Anterior cingulate cortex (tissue), 58 donors: ENCODE measurements at regions not wholly inside any gene's neighbourhood (a gene's known extent, or its start where the extent isn't known, plus 50 kb on each side); places are given as distances from the start of the nearest gene placed in this dataset.

Experiments used
- DNase-seq, 58 donors: peaks; one replicate each; lab custom pipeline; 2025; lab: John Stamatoyannopoulos, UW

- no peak for DNase-seq
Observed at GRCh38 chr7:11895337-11895736, 63.3 kb upstream of the THSD7A start.

GRCh38 chr7:11896663-11897062, 64.7 kb upstream of the THSD7A start:
- DNase-seq, result no peak

GRCh38 chr7:11899247-11899646, 67.2 kb upstream of the THSD7A start:
- no peak for DNase-seq

DNA sequence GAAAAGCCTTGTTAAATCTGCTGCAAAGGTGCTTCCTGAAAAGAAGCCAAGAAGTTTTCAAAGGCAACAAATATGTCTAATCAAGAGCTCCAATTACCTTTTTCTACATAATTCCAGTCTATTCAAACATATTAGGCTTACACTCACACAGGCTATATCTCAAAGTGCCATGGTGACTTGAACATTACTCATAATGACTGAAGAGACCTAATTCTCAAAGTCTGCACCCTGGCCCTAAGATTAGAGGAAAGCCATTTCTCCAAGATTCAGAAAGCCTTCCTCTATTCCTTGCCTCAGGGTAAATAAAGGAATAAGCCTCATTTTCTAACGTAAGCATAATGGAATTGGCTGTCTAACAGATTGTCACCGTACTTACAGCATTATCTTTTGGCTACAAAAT, 78.3 kb upstream of the THSD7A start:
- DNase-seq, result no peak

DNA sequence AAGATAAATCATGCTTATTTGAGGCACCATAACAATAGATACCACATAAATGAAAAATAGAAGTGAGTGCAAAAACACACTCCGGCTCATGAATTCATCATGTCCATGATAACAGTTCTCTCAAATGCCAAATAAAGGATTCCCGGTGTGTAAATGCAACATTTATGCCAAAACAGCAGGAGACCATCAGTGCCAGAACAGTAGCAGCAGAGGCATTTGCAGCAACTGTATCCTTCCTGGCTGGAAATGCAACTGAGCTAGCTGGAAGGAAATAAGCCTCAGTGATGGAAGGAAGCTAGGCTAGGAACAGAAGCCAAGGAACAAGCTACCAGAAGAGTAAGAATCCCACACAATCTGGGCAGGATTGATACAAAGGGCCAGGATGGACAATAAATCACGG, 79.9 kb upstream of the THSD7A start:
- no peak for DNase-seq

GRCh38 chr7:11914645-11915044, 82.6 kb upstream of the THSD7A start:
- DNase-seq, result no peak

DNA sequence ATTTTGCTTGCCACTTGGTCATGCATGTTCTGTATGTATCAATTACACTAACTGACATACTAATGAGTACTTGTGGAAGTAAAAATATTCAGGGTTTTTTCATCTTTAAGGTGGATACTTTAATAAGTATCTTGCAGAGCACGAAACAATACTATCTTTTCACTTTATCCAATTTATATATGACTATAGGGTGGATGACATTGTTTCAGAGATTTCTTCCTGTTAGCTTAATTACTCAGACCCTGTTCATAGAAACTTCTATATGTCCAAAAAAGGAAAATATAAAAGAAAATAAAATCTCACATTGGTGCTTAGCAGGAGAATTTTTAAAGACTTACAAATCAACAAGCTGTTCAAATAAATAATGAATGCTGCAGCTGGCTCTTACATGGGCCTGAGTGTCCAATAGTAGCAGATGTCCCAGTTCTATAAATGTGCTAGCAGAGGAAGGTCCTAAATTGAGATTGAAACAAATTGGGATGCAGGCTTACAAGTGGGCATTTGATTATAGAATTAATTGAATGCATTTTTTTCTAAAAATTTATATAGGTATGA, 91.5 kb upstream of the THSD7A start:
- DNase-seq, result no peak

DNA sequence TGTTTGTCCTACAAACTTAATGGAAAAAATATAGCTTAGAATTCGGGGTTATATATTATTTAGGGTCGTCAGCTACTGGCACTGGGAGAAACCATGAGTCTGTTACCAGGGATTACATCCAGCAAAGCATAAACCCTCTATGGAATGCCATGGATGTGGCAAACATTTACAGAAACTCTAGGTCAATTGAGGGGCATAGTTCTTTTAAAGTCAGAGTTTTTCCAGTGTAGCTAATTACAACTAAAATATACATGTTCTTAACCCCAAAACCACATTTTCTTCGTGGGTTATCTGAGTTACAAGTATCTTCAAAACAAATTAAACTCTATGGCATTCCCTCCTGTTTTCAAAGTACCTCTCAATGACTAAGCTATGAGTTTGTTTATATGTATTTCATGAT, 99.3 kb upstream of the THSD7A start:
- no peak for DNase-seq

GRCh38 chr7:11934796-11935195, 102.8 kb upstream of the THSD7A start:
- no peak for DNase-seq

GRCh38 chr7:11935905-11936304, 103.9 kb upstream of the THSD7A start:
- no peak for DNase-seq

- no peak for DNase-seq
Observed at GRCh38 chr7:11946794-11947193, 114.8 kb upstream of the THSD7A start.

DNA sequence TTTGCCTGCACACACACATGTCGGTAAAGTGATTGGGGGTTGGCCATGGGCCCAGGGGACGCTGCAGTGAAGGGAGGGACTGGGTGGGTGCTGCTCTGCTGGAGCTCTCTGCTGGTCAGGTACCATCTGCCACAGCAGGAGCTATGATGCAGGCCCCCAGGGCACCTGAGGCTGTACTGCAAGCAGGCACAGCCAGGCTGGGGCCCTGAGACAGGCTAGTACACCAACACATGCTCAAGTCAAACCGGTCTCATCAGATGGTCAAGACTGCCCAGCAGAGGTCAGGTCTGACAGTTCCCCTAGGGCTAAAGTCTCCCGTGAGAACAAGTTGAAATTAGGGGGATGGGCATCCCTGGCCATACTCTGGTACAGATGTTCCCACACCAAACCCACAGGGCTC, 118.3 kb upstream of the THSD7A start:
- no peak for DNase-seq

- DNase-seq, result no peak
Observed at GRCh38 chr7:11950942-11951341, 118.9 kb upstream of the THSD7A start.

GRCh38 chr7:11951909-11952308, 119.9 kb upstream of the THSD7A start:
- peak in 1 of 58 donors; percentile 1 for DNase-seq

DNA sequence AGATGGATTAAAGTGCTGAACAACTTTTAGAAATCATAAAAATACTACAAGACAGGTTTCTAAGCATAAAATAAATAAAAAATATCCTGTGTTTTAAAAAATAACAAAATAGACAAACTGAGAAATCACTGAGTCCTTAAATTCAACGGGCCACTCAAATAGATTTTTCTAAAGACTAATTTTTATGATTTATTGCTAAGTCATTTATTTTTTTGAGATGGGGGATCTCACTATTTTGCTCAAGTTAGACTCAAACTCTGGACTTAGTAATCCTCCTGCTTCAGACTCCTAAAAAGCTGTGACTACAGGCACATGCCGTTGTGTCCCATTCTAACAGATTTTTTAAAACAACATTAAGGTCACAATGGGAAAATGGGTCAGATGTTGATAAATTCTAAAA, 121.0 kb upstream of the THSD7A start:
- DNase-seq, result no peak

DNA sequence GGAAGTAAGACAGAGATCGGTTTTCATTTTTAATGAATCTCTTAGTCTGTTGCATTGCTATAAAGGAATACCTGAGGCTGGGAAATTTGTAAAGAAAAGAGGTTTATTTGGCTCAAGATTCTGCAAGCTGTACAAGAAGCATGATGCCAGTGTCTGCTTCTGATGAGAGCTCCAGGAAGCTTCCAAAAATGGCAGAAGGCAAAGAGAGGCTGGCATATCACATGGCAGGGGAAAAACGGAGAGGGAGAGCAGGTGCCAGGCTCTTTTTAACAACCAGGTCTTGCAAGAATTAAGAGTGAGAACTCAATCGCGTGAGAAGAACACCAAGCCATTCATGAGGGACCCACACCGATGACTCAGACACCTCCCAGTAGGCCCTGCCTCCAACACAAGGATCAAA, 125.0 kb upstream of the THSD7A start:
- DNase-seq, result no peak

DNA sequence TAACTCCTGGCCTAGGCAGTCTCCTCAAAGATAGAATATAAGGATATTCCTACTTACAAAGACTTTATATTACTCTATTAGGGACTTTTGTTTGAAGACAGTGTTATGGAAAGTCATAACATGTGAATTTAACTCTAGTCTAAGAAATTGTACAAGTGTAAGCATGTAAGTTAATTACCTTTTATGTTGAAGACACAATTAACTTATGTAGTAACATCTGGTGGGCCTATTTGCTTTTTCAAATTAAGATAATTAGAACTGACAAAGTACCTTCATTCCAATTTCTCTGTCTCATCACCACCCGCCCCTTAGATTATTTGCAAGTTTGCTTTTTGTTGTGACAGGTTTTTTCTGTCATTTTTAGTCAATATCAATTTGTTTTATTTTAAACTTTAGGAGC, 126.0 kb upstream of the THSD7A start:
- DNase-seq, result no peak

- no peak for DNase-seq
Observed at GRCh38 chr7:11959121-11959520, 127.1 kb upstream of the THSD7A start.

DNA sequence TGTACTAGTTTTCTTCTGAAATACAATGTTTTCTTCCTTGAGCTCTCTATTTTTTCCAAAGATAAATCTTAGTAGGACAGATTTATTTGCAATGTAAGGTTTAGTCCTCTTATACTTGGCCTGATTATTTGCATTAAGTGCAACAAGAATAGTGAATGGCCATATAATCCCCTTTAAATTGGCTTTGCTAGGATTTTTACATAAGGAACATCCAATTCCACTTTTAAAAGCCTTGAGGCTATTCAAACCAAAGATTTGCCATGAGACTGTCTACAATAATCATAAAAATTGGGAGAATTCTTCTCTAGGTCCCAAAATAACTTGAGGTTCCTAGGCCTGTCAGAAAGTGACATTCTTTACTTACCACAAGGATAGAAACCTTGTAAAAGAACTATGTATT, 128.6 kb upstream of the THSD7A start:
- no peak for DNase-seq

DNA sequence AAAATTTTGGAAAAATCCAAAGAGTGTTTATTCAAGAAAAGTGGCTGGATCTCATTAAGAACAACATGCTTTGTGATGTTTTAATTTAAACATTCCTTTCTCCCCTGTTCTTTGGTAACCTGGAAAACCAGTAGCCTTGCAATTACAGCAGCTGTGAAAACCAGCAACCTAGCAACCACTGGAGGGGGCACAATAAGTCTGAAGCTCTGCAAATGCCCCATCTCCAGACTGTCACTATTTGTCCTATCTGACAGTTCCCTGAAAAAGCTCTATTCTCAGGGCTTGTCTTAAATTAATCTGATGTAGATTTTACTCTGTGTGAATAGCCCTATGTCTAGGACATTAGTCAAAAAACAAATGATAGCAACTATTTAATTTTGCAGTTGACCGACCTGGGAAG, 137.6 kb upstream of the THSD7A start:
- DNase-seq, result no peak

DNA sequence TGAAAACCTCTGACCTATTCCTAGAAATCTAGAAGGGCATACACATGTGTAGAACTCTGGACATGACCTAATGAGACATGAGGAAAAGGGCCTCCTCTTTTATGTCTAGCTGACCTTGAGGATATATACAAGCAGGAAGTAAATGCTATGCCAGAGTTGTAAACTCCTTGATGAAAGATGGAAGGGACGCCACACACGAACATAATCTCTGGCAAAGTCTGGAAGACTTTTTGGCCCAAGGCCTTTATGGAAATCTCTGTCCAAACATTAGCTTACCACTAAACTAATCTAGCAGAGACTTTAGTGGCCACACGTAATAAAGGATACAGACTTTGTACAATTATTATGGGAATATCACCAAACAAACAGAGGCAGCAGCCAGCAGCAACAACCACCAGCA, 138.1 kb upstream of the THSD7A start:
- DNase-seq, result no peak

DNA sequence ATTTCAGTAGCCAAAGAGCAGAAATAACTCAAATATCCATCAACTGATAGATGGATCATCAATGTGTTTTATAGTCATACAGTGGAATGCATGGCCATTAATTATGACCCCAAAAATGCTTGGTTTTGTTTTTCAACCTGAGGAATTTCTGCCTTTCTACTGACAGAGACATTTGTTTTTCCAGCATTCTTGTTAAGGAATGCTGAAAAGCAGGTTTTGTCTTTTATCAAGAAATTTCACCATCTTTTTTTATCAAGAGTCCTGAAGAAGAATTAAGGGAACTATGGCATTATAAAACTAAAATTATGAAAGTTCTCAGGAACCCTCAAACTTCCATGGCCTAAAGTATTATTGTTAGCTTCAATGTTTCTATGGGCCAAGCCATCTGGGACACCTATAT, 153.4 kb upstream of the THSD7A start:
- DNase-seq, result no peak

DNA sequence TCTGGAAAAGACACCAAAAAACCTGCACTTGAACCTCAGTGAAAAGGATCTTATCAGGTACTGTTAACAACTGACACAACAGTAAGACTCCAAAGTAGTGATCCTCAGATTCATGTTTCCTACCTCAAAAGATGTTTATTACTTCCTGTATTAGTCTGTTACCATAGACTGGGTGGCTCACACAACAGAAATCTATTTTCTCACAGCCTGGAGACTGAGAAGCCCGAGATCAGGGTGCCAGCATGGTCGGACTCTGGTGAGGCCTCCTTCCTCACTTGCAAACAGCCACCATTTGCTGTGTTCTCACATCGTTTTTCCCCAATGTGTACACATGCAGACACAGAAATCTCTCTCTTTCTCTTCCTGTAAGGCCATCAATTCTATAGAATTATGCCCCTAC, 154.0 kb upstream of the THSD7A start:
- no peak for DNase-seq
